H9 (cell line): ENCODE measurements at regions not wholly inside any gene's neighbourhood (a gene's known extent, or its start where the extent isn't known, plus 50 kb on each side); places are given as distances from the start of the nearest gene placed in this dataset.

ENCODE experiments used
- DNase-seq: peaks from one replicate; pipeline ENCODE4 v3.0.0-alpha.2; 2017
- H2AFZ ChIP-seq: one replicate; pipeline ENCODE4 v1.6.1; 2013; ENCODE audit warnings: mild to moderate bottlenecking, low read length, control low read depth, moderate library complexity
- H2AK5ac ChIP-seq: 2 replicates; pipeline ENCODE4 v1.6.1; 2013; ENCODE audit warnings: low read length, control low read depth, mixed read lengths; ENCODE audit not compliant: insufficient read length
- H2BK120ac ChIP-seq: one replicate; pipeline ENCODE4 v1.6.1; 2013; ENCODE audit warnings: low read depth, mild to moderate bottlenecking, low read length, control low read depth, inconsistent platforms; ENCODE audit not compliant: poor library complexity, severe bottlenecking
- H2BK12ac ChIP-seq: 2 replicates; pipeline ENCODE4 v1.6.1; 2013; ENCODE audit warnings: low read length, control low read depth, mixed read lengths, low read depth; ENCODE audit not compliant: insufficient read length
- H2BK15ac ChIP-seq: 2 replicates; pipeline ENCODE4 v1.6.1; 2013; ENCODE audit warnings: low read depth, low read length, control low read depth
- H2BK20ac ChIP-seq: one replicate; pipeline ENCODE4 v1.6.1; 2013; ENCODE audit warnings: low read depth, mild to moderate bottlenecking, low read length, control low read depth, inconsistent platforms; ENCODE audit not compliant: poor library complexity, severe bottlenecking
- H2BK5ac ChIP-seq: 2 replicates; pipeline ENCODE4 v1.6.1; 2013; ENCODE audit warnings: low read length, control low read depth, mixed read lengths; ENCODE audit not compliant: insufficient read length
- H3K14ac ChIP-seq: 2 replicates; pipeline ENCODE4 v1.6.1; 2013; ENCODE audit warnings: low read length, control low read depth; ENCODE audit not compliant: insufficient read depth
- H3K18ac ChIP-seq: 2 replicates; pipeline ENCODE4 v1.6.1; 2013; ENCODE audit warnings: low read depth, mild to moderate bottlenecking, mixed read lengths, low read length, control low read depth; ENCODE audit not compliant: insufficient read length
- H3K23ac ChIP-seq: 2 replicates; pipeline ENCODE4 v1.6.1; 2013; ENCODE audit warnings: low read length, control low read depth, mixed read lengths, low read depth; ENCODE audit not compliant: insufficient read length
- H3K23me2 ChIP-seq: 2 replicates; pipeline ENCODE4 v1.6.1; 2013; ENCODE audit warnings: low read depth, mild to moderate bottlenecking, mixed read lengths, low read length, control low read depth; ENCODE audit not compliant: insufficient read length, poor library complexity, severe bottlenecking
- H3K27ac ChIP-seq: 2 replicates; pipeline ENCODE4 v1.5.1; 2013; ENCODE audit warnings: low read length, control low read depth, mixed read lengths, low read depth; ENCODE audit not compliant: insufficient read length
- H3K27me3 ChIP-seq: 2 replicates; pipeline ENCODE4 v1.6.1; 2013; ENCODE audit warnings: low read length, control low read depth, inconsistent platforms; ENCODE audit not compliant: insufficient read depth
- H3K4ac ChIP-seq: 2 replicates; pipeline ENCODE4 v1.6.1; 2013; ENCODE audit warnings: low read depth, mild to moderate bottlenecking, control low read depth, inconsistent platforms, low read length, moderate library complexity
- H3K4me1 ChIP-seq: 2 replicates; pipeline ENCODE4 v1.6.1; 2013; ENCODE audit warnings: low read length, control low read depth, inconsistent platforms; ENCODE audit not compliant: insufficient read depth
- H3K4me2 ChIP-seq: 2 replicates; pipeline ENCODE4 v1.6.1; 2013; ENCODE audit warnings: low read length, control low read depth, mixed read lengths; ENCODE audit not compliant: insufficient read length, insufficient read depth
- H3K56ac ChIP-seq: 2 replicates; pipeline ENCODE4 v1.6.1; 2013; ENCODE audit warnings: low read depth, mild to moderate bottlenecking, mixed read lengths, low read length, control low read depth; ENCODE audit not compliant: insufficient read length
- H3K79me1 ChIP-seq: 2 replicates; pipeline ENCODE4 v1.6.1; 2013; ENCODE audit warnings: low read depth, mild to moderate bottlenecking, moderate library complexity, low read length, control low read depth, inconsistent platforms; ENCODE audit not compliant: insufficient read depth, poor library complexity, severe bottlenecking
- H3K79me2 ChIP-seq: 2 replicates; pipeline ENCODE4 v1.6.1; 2013; ENCODE audit warnings: low read length, control low read depth, inconsistent platforms; ENCODE audit not compliant: insufficient read depth
- H3K9ac ChIP-seq: 2 replicates; pipeline ENCODE4 v1.6.1; 2013; ENCODE audit warnings: low read length, control low read depth, mixed read lengths; ENCODE audit not compliant: insufficient read length; ENCODE audit errors: extremely low read depth
- H3K9me3 ChIP-seq: one replicate; pipeline ENCODE4 v1.6.1; 2013; ENCODE audit warnings: low read depth, low read length, inconsistent platforms; ENCODE audit not compliant: control insufficient read depth
- H3T11ph ChIP-seq: one replicate; pipeline ENCODE4 v1.6.1; 2013; ENCODE audit warnings: mild to moderate bottlenecking, low read length, control low read depth, inconsistent platforms
- H4K20me1 ChIP-seq: one replicate; pipeline ENCODE4 v1.6.1; 2013; ENCODE audit not compliant: control insufficient read depth, insufficient read length, insufficient read depth
- H4K5ac ChIP-seq: 2 replicates; pipeline ENCODE4 v1.6.1; 2013; ENCODE audit warnings: low read depth, mild to moderate bottlenecking, mixed read lengths, low read length, control low read depth; ENCODE audit not compliant: insufficient read length
- H4K8ac ChIP-seq: replicated peaks from 2 replicates; pipeline ENCODE4 v1.6.1; 2013; ENCODE audit warnings: low read length, control low read depth, mixed read lengths, low read depth; ENCODE audit not compliant: insufficient read length
- H4K91ac ChIP-seq: 2 replicates; pipeline ENCODE4 v1.6.1; 2013; ENCODE audit warnings: low read depth, mild to moderate bottlenecking, moderate library complexity, mixed read lengths, low read length, control low read depth; ENCODE audit not compliant: insufficient read length
- H3K27ac Mint-ChIP-seq, 3 experiments: 2 replicates in 2 of 3; 3 replicates in 1 of 3; pipeline ENCODE4 v1.8.0; 2020 to 2021; ENCODE audit warnings: mixed read lengths in 3 of 3, mild to moderate bottlenecking in 1 of 3, moderate library complexity in 1 of 3
- H3K27me3 Mint-ChIP-seq: 2 replicates; pipeline ENCODE4 v1.8.0; 2021; ENCODE audit warnings: low read depth, mild to moderate bottlenecking, moderate library complexity, mixed read lengths
- H3K36me3 Mint-ChIP-seq, 3 experiments: 2 replicates in 2 of 3; 3 replicates in 1 of 3; pipeline ENCODE4 v1.8.0; 2020 to 2021; ENCODE audit warnings: low read depth in 3 of 3, mixed read lengths in 3 of 3; ENCODE audit not compliant: insufficient read depth in 1 of 3
- H3K4me1 Mint-ChIP-seq, 2 experiments: 2 replicates each; pipeline ENCODE4 v1.8.0; 2020; ENCODE audit warnings: mixed read lengths in 2 of 2
- H3K4me3 Mint-ChIP-seq, 2 experiments: 2 replicates in 1 of 2; 3 replicates in 1 of 2; pipeline ENCODE4 v1.8.0; 2020 to 2021; ENCODE audit warnings: mild to moderate bottlenecking in 2 of 2, mixed read lengths in 2 of 2, moderate library complexity in 1 of 2
- H3K9me3 Mint-ChIP-seq, 2 experiments: 2 replicates in 1 of 2; 3 replicates in 1 of 2; pipeline ENCODE4 v1.8.0; 2020; ENCODE audit warnings: mild to moderate bottlenecking in 2 of 2, mixed read lengths in 2 of 2, moderate library complexity in 1 of 2
- WGBS: extraction: QIAGEN DNeasy Blood & Tissue Kit; methylation state at CpG from one replicate; pipeline ENCODE4 v1.1.7; 2013; ENCODE audit warnings: missing lambda C conversion rate, low lambda C conversion rate, mixed read lengths; ENCODE audit not compliant: insufficient read length; ENCODE audit errors: extremely low coverage; 5-methylcytosine and 5-hydroxymethylcytosine counted together
- TF ChIP-seq, protein P1 (sequence below): fragments of 200-600 bp; sonication (generic); conservative IDR thresholded peaks from 3 replicates; pipeline ENCODE4 v1.8.0; 2021; ENCODE audit warnings: antibody characterized with exemption, mild to moderate bottlenecking

DNA sequence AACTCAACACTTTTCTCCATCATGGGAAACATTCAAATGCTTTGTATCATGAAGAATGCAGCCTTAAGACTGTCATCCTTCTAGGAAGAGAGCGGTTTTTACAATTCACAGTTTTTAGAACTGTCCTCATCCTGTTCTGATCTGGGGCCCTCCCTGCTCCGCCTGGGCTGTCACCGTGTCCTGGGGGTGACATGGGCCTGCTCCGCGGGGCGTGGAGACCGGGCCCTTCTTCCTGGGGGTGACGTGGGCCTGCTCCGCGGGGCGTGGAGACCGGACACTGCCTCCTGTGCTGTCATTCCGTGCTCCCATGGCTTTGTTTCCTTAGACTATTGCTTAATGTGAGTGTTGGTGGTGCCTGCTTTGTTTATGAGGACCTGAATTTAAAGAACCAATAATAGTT is 122.8 kb downstream of the TMEM18 start:
- H3K9me3 ChIP-seq, result no peaks in the 10 kb centered on the region
- TF ChIP-seq, protein P1, sequence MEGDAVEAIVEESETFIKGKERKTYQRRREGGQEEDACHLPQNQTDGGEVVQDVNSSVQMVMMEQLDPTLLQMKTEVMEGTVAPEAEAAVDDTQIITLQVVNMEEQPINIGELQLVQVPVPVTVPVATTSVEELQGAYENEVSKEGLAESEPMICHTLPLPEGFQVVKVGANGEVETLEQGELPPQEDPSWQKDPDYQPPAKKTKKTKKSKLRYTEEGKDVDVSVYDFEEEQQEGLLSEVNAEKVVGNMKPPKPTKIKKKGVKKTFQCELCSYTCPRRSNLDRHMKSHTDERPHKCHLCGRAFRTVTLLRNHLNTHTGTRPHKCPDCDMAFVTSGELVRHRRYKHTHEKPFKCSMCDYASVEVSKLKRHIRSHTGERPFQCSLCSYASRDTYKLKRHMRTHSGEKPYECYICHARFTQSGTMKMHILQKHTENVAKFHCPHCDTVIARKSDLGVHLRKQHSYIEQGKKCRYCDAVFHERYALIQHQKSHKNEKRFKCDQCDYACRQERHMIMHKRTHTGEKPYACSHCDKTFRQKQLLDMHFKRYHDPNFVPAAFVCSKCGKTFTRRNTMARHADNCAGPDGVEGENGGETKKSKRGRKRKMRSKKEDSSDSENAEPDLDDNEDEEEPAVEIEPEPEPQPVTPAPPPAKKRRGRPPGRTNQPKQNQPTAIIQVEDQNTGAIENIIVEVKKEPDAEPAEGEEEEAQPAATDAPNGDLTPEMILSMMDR, result no peak
- no peak overlapping the region for H2BK20ac ChIP-seq
- H3K4me1 Mint-ChIP-seq, result peaks cover 14 to 15% of the 10 kb centered on the region in 2 experiments
- no peak overlapping the region for H4K91ac ChIP-seq
- no peak for DNase-seq
- no peak overlapping the region for H3K4me2 ChIP-seq
- no peaks in the 10 kb centered on the region for H3K79me1 ChIP-seq
- no peak overlapping the region for H3T11ph ChIP-seq
- no peak overlapping the region for H2BK120ac ChIP-seq
- no peak overlapping the region for H3K27ac Mint-ChIP-seq
- H3K36me3 Mint-ChIP-seq, result no peaks in the 10 kb centered on the region
- peaks cover 19% of the 10 kb centered on the region for H3K27me3 Mint-ChIP-seq
- no peak overlapping the region for H2AFZ ChIP-seq
- H3K4me3 Mint-ChIP-seq, result no peak overlapping the region
- H3K27ac ChIP-seq, result no peak overlapping the region
- no peak overlapping the region for H3K4ac ChIP-seq
- H3K23me2 ChIP-seq, result no peaks in the 10 kb centered on the region
- no peaks in the 10 kb centered on the region for H3K27me3 ChIP-seq
- WGBS, result no CpG with 5 or more reads among the region's 13 CpGs
- H4K20me1 ChIP-seq, result no peaks in the 10 kb centered on the region
- H4K8ac ChIP-seq, result no peak overlapping the region
- H3K23ac ChIP-seq, result no peak overlapping the region
- no peak overlapping the region for H3K18ac ChIP-seq
- H4K5ac ChIP-seq, result no peak overlapping the region
- no peak overlapping the region for H2BK12ac ChIP-seq
- H3K56ac ChIP-seq, result no peak overlapping the region
- no peaks in the 10 kb centered on the region; a peak in 1 of 5 replicates for H3K9me3 Mint-ChIP-seq
- no peak overlapping the region for H3K14ac ChIP-seq
- peaks cover 2% of the 10 kb centered on the region; the same call in 1 of the 2 replicates for H3K4me1 ChIP-seq
- H3K9ac ChIP-seq, result no peak overlapping the region
- H2AK5ac ChIP-seq, result no peak overlapping the region
- no peak overlapping the region for H2BK5ac ChIP-seq
- H3K79me2 ChIP-seq, result no peaks in the 10 kb centered on the region
- no peak overlapping the region for H2BK15ac ChIP-seq
